Erythroblast (primary cell): ENCODE measurements at regions not wholly inside any gene's neighbourhood (a gene's known extent, or its start where the extent isn't known, plus 50 kb on each side); places are given as distances from the start of the nearest gene placed in this dataset.

Experiments used
- GATA1 ChIP-seq: IDR thresholded peaks from 2 replicates; pipeline ENCODE4 v1.6.1; 2011; ENCODE audit warnings: low read depth, mild to moderate bottlenecking, control low read depth, low read length, moderate library complexity
- POLR2A ChIP-seq: IDR thresholded peaks from 2 replicates; pipeline ENCODE4 v1.6.1; 2011; ENCODE audit warnings: mild to moderate bottlenecking, low read length

DNA sequence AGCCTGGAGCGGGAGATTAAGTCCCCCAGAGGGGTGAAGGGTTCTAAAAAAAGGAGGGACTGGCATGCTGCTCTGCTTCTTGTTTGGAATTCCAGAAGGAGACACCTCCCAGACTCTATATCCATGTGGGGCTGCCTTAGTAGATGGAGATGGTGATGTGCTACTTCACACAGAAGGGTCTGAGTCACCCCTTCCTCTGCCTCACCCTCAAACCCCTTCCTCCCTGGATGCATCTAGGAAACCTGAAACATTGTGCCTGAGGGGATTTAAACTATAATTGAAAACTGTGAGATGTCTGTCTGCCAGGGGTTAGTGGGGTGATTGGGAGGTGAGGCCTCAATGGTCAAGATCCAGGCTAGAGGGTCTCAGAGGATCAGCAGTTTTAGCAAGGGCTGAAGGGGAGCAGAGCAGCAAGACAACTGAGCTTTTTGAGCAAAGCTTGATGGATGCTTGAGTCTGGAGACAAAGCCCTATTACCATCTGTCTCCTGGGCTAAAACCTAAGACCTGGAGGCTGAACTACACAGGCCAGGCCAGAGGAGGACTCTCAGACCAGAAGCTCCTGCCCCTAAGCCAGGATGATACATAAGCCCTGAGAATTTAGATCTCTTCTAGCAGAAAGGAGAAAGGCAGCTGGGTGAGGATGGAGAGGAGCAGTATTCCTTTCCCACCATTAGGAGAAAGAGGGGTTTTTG, 314.7 kb upstream of the ATP2B1 start:
- no peak for TF ChIP-seq POLR2A
- no peak for TF ChIP-seq GATA1
